Ascending aorta (tissue), 2 donors: ENCODE measurements at regions not wholly inside any gene's neighbourhood (a gene's known extent, or its start where the extent isn't known, plus 50 kb on each side); places are given as distances from the start of the nearest gene placed in this dataset.

Experiments
- DNase-seq, 2 donors: peaks; one replicate each; pipeline ENCODE4 v3.0.0-alpha.2; 2019; ENCODE audit warnings: low spot score in 2 of 2
- H3K27ac ChIP-seq, 2 donors: fragments of 200-600 bp; sonication (generic); one replicate each; pipeline ENCODE4 v1.5.1; 2016 to 2017; ENCODE audit warnings: mild to moderate bottlenecking in 1 of 2
- H3K27me3 ChIP-seq: fragments of 200-600 bp; sonication (generic); one replicate; pipeline ENCODE4 v1.5.1; 2017
- H3K36me3 ChIP-seq, 2 donors: fragments of 200-600 bp; sonication (generic); one replicate each; pipeline ENCODE4 v1.5.1; 2016
- H3K4me1 ChIP-seq, 2 donors: fragments of 200-600 bp; sonication (generic); one replicate each; pipeline ENCODE4 v1.5.1; 2016 to 2017; ENCODE audit warnings: mild to moderate bottlenecking in 1 of 2
- H3K4me3 ChIP-seq, 2 donors: fragments of 200-600 bp; sonication (generic); one replicate each; pipeline ENCODE4 v1.5.1; 2016 to 2017; ENCODE audit warnings: mild to moderate bottlenecking in 1 of 2
- H3K9me3 ChIP-seq, 2 donors: fragments of 200-600 bp; sonication (generic); one replicate each; pipeline ENCODE4 v1.5.1; 2016
- CTCF ChIP-seq, 3 experiments: fragments of 200-600 bp in 2 of 3; fragments of 450-650 bp in 1 of 3; sonication (generic) in 2 of 3; IDR thresholded peaks; one replicate each; pipeline ENCODE4 v1.5.1; 2016 to 2019; ENCODE audit warnings: antibody characterized with exemption in 3 of 3, mild to moderate bottlenecking in 1 of 3, moderate library complexity in 1 of 3
- intact Hi-C: fragments of 100-400 bp; cut with DNase I; formaldehyde crosslinking; loops from one replicate; pipeline ENCODE4 v1.15.1; 2023

GRCh38 chr20:62536871-62537401 is 61.1 kb upstream of the GATA5 start:
- Histone ChIP-seq H3K4me3 (no peak overlapping the region), H3K9me3 (no peaks in the 10 kb centered on the region), H3K27ac (no peak overlapping the region), H3K27me3 (no peaks in the 10 kb centered on the region), H3K4me1 (no peaks in the 10 kb centered on the region), H3K36me3 (no peaks in the 10 kb centered on the region)
- DNase-seq, result no peak
- no peak for TF ChIP-seq CTCF (IDR thresholded peaks at IDR 0.05)
- intact Hi-C loops, result no loop called here

GRCh38 chr20:62537649-62538292 is 62.0 kb upstream of the GATA5 start:
- no peak for DNase-seq
- no peaks in the 10 kb centered on the region for H3K27me3 ChIP-seq
- no peak overlapping the region for H3K4me3 ChIP-seq
- TF ChIP-seq CTCF (IDR thresholded peaks at IDR 0.05), result no peak
- no peaks in the 10 kb centered on the region for H3K36me3 ChIP-seq
- intact Hi-C loops, result no loop called here
- H3K27ac ChIP-seq, result no peak overlapping the region
- H3K4me1 ChIP-seq, result no peaks in the 10 kb centered on the region
- no peaks in the 10 kb centered on the region for H3K9me3 ChIP-seq

- no peak for DNase-seq
- Histone ChIP-seq H3K9me3 (no peaks in the 10 kb centered on the region), H3K27me3 (no peaks in the 10 kb centered on the region), H3K4me1 (no peaks in the 10 kb centered on the region), H3K36me3 (no peaks in the 10 kb centered on the region), H3K27ac (no peak overlapping the region), H3K4me3 (no peak overlapping the region)
- intact Hi-C loops, result no loop called here
- TF ChIP-seq CTCF (IDR thresholded peaks at IDR 0.05), result no peak
These were observed 63.6 kb upstream of the GATA5 start for GRCh38 chr20:62539198-62540045.

GRCh38 chr20:62540504-62540903 is 64.7 kb upstream of the GATA5 start:
- no peaks in the 10 kb centered on the region for H3K27me3 ChIP-seq
- H3K4me1 ChIP-seq, result no peaks in the 10 kb centered on the region
- intact Hi-C loops, result no loop called here
- TF ChIP-seq CTCF (IDR thresholded peaks at IDR 0.05), result no peak
- DNase-seq, result no peak
- H3K27ac ChIP-seq, result no peak overlapping the region
- H3K9me3 ChIP-seq, result no peaks in the 10 kb centered on the region
- H3K4me3 ChIP-seq, result no peak overlapping the region
- H3K36me3 ChIP-seq, result no peaks in the 10 kb centered on the region

- DNase-seq, result no peak
- Histone ChIP-seq H3K27ac (no peak overlapping the region), H3K36me3 (no peaks in the 10 kb centered on the region), H3K4me1 (no peaks in the 10 kb centered on the region), H3K9me3 (no peaks in the 10 kb centered on the region), H3K27me3 (no peaks in the 10 kb centered on the region), H3K4me3 (no peak overlapping the region)
- TF ChIP-seq CTCF (IDR thresholded peaks at IDR 0.05), result no peak
- intact Hi-C loops, result no loop called here
These were observed 67.1 kb upstream of the GATA5 start for GRCh38 chr20:62542862-62543261.
